ENCODE measurements at regions not wholly inside any gene's neighbourhood (a gene's known extent, or its start where the extent isn't known, plus 50 kb on each side); places are given as distances from the start of the nearest gene placed in this dataset.

DNA sequence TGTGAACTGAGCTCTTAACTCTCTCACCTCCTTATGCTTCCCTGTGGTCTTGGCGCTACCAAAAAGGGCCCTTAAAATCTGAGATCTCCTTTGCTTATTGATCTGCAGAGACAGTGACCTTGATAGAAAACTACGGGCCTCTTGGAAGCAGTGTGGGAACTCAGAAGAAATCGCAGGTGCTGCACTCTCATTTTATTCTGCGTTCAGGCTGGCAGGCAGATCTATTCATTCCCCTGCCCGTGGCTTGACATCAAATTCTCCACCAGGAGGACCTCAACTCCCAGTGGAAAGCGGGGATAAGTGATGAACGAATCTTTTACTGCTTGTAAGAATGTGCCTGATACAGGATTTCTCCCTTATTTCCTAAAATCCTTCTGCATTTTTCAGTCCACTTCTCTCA is 143.2 kb upstream of the SEL1L start:
- no peak overlapping the region for H3K27ac ChIP-seq (ENCODE audit: low read length, poor library complexity, severe bottlenecking)
- no peaks in the 10 kb centered on the region for H3K9me3 ChIP-seq (ENCODE audit: control insufficient read depth, low read length)
- no peak overlapping the region for H2BK120ac ChIP-seq (ENCODE audit: low read depth, low read length)
- H3K4me3 ChIP-seq (ENCODE audit: insufficient read depth in 1 of 2, low read depth in 1 of 2, low read length in 2 of 2) = no peak overlapping the region
- no peak overlapping the region for H2BK12ac ChIP-seq (ENCODE audit: low read length in 2 of 2)
- H2AK5ac ChIP-seq (ENCODE audit: low read length, severe bottlenecking) = no peak overlapping the region
- no peak overlapping the region for H3K4ac ChIP-seq (ENCODE audit: low read depth in 1 of 2, low read length in 2 of 2)
- H3K36me3 ChIP-seq (ENCODE audit: control insufficient read depth in 1 of 2, insufficient read depth in 2 of 2, low read depth in 1 of 2, low read length in 2 of 2) = no peaks in the 10 kb centered on the region
- no peak overlapping the region for H3K4me2 ChIP-seq (ENCODE audit: low read length, poor library complexity, severe bottlenecking)
- 72% methylated on average over 5 of the region's 7 CpGs for WGBS
- no peak overlapping the region for H2BK5ac ChIP-seq (ENCODE audit: low read depth, low read length, poor library complexity, severe bottlenecking)
- H3K9ac ChIP-seq (ENCODE audit: low read length) = no peak overlapping the region
- no peak overlapping the region for H3K18ac ChIP-seq (ENCODE audit: low read depth in 1 of 2, low read length in 2 of 2)
- DNase-seq = no peak
- no peaks in the 10 kb centered on the region for H3K79me1 ChIP-seq (replicated peaks; ENCODE audit: low read length, poor library complexity, severe bottlenecking)
- H2AFZ ChIP-seq (ENCODE audit: low read depth, low read length) = no peak overlapping the region
- H4K8ac ChIP-seq (ENCODE audit: low read length) = no peak overlapping the region
- no peaks in the 10 kb centered on the region for H3K27me3 ChIP-seq (ENCODE audit: control insufficient read depth in 1 of 2, insufficient read depth in 1 of 2, low read length in 2 of 2)
- H3K23ac ChIP-seq (ENCODE audit: low read length in 2 of 2) = no peak overlapping the region
- H3K4me1 ChIP-seq (ENCODE audit: control insufficient read depth, insufficient read depth, low read depth, low read length) = no peaks in the 10 kb centered on the region
- H3K14ac ChIP-seq (ENCODE audit: low read length in 2 of 2) = no peak overlapping the region
- H2BK15ac ChIP-seq (ENCODE audit: low read depth, poor library complexity, severe bottlenecking) = no peak overlapping the region
- H4K91ac ChIP-seq (ENCODE audit: low read length) = no peak overlapping the region

DNA sequence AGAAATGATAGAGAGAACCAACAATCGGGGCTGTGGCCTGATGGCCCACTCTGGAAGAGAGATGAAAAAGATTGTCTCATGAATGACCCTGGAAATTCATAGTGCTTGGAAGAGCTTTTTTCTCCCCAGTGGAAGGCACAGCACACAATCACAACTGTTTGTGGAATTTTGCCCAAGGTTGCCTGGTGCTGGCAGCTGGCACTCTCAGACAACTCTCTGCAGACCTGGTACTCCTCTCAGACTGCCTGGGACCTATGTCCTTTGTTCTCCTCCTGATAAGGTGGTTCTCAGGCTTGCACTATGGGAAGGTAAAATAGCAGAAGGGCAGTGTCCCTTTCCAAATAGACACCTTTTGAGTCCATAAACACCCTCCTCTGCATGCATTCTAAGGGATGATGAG is 144.1 kb upstream of the SEL1L start:
- Histone ChIP-seq H2AFZ (ENCODE audit: low read depth, low read length) (no peak overlapping the region), H3K9me3 (ENCODE audit: control insufficient read depth, low read length) (no peaks in the 10 kb centered on the region), H2BK120ac (ENCODE audit: low read depth, low read length) (no peak overlapping the region)

DNA sequence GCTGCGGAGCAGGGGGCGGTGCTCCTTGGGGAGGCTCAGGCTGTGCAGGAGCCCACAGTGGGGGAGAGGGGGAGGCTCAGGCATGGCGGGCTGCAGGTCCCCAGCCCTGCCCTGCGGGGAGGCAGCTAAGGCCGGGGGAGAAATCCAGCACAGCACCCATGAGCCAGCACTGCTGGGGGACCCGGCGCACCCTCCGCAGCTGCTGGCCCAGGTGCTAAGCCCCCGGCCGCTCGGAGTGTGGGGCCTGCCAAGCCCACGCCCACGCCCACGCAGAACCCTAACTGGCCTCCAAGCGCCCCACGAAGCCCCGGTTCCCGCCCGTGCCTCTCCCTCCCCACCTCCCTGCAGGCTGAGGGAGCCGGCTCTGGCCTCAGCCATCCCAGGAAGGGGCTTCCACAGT is 145.6 kb upstream of the SEL1L start:
- Histone ChIP-seq H3K4ac (ENCODE audit: low read depth in 1 of 2, low read length in 2 of 2) (no peak overlapping the region), H4K8ac (ENCODE audit: low read length) (no peak overlapping the region), H2BK12ac (ENCODE audit: low read length in 2 of 2) (no peak overlapping the region), H3K18ac (ENCODE audit: low read depth in 1 of 2, low read length in 2 of 2) (no peak overlapping the region), H3K27me3 (ENCODE audit: control insufficient read depth in 1 of 2, insufficient read depth in 1 of 2, low read length in 2 of 2) (no peaks in the 10 kb centered on the region), H2AK5ac (ENCODE audit: low read length, severe bottlenecking) (no peak overlapping the region), H3K9ac (ENCODE audit: low read length) (no peak overlapping the region), H2BK5ac (ENCODE audit: low read depth, low read length, poor library complexity, severe bottlenecking) (no peak overlapping the region), H3K9me3 (ENCODE audit: control insufficient read depth, low read length) (no peaks in the 10 kb centered on the region), H3K27ac (ENCODE audit: low read length, poor library complexity, severe bottlenecking) (no peak overlapping the region), H3K79me1 (replicated peaks; ENCODE audit: low read length, poor library complexity, severe bottlenecking) (no peaks in the 10 kb centered on the region), H3K4me2 (ENCODE audit: low read length, poor library complexity, severe bottlenecking) (no peak overlapping the region), H4K91ac (ENCODE audit: low read length) (no peak overlapping the region), H2BK15ac (ENCODE audit: low read depth, poor library complexity, severe bottlenecking) (no peak overlapping the region), H3K4me3 (ENCODE audit: insufficient read depth in 1 of 2, low read depth in 1 of 2, low read length in 2 of 2) (no peak overlapping the region), H2BK120ac (ENCODE audit: low read depth, low read length) (no peak overlapping the region), H3K14ac (ENCODE audit: low read length in 2 of 2) (no peak overlapping the region), H3K4me1 (ENCODE audit: control insufficient read depth, insufficient read depth, low read depth, low read length) (no peaks in the 10 kb centered on the region), H3K36me3 (ENCODE audit: control insufficient read depth in 1 of 2, insufficient read depth in 2 of 2, low read depth in 1 of 2, low read length in 2 of 2) (no peaks in the 10 kb centered on the region), H2AFZ (ENCODE audit: low read depth, low read length) (no peak overlapping the region), H3K23ac (ENCODE audit: low read length in 2 of 2) (no peak overlapping the region)
- no peak for DNase-seq
- 89% methylated on average over 20 of the region's 20 CpGs for WGBS

More for the DNA sequence above, 144.1 kb upstream of the SEL1L start:
- no peak overlapping the region for H4K91ac ChIP-seq (ENCODE audit: low read length)
- 100% methylated on average over 1 of the region's 1 CpG for WGBS
- H3K27ac ChIP-seq (ENCODE audit: low read length, poor library complexity, severe bottlenecking) = no peak overlapping the region
- H2AK5ac ChIP-seq (ENCODE audit: low read length, severe bottlenecking) = no peak overlapping the region
- no peaks in the 10 kb centered on the region for H3K79me1 ChIP-seq (replicated peaks; ENCODE audit: low read length, poor library complexity, severe bottlenecking)
- no peak overlapping the region for H3K4me3 ChIP-seq (ENCODE audit: insufficient read depth in 1 of 2, low read depth in 1 of 2, low read length in 2 of 2)
- H2BK15ac ChIP-seq (ENCODE audit: low read depth, poor library complexity, severe bottlenecking) = no peak overlapping the region
- H3K27me3 ChIP-seq (ENCODE audit: control insufficient read depth in 1 of 2, insufficient read depth in 1 of 2, low read length in 2 of 2) = no peaks in the 10 kb centered on the region
- no peaks in the 10 kb centered on the region for H3K36me3 ChIP-seq (ENCODE audit: control insufficient read depth in 1 of 2, insufficient read depth in 2 of 2, low read depth in 1 of 2, low read length in 2 of 2)
- no peak overlapping the region for H2BK5ac ChIP-seq (ENCODE audit: low read depth, low read length, poor library complexity, severe bottlenecking)
- no peaks in the 10 kb centered on the region for H3K4me1 ChIP-seq (ENCODE audit: control insufficient read depth, insufficient read depth, low read depth, low read length)
- H2BK12ac ChIP-seq (ENCODE audit: low read length in 2 of 2) = no peak overlapping the region
- H3K14ac ChIP-seq (ENCODE audit: low read length in 2 of 2) = no peak overlapping the region
- no peak for DNase-seq
- no peak overlapping the region for H4K8ac ChIP-seq (ENCODE audit: low read length)
- H3K18ac ChIP-seq (ENCODE audit: low read depth in 1 of 2, low read length in 2 of 2) = no peak overlapping the region
- H3K9ac ChIP-seq (ENCODE audit: low read length) = no peak overlapping the region
- H3K4ac ChIP-seq (ENCODE audit: low read depth in 1 of 2, low read length in 2 of 2) = no peak overlapping the region
- H3K4me2 ChIP-seq (ENCODE audit: low read length, poor library complexity, severe bottlenecking) = no peak overlapping the region
- no peak overlapping the region for H3K23ac ChIP-seq (ENCODE audit: low read length in 2 of 2)

DNA sequence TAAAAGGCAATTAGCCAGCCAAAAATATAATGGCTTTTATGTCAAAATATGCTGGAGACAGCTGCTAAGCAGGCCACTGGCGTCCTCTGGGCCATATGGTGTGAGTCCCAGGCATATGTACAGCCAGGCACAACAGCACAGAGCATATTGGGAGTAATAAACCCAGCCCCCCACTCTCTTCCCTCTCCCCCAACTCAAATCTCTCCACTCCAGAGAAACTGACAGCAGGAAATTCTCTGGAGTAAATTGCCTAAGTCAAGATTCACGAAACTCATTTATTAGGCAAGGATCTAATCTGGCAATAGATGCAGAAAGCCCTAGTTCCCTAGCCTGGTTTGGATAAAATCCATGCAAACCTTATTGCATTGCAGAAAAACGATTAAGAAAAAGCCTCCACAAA is 147.9 kb upstream of the SEL1L start:
- Histone ChIP-seq H3K79me1 (replicated peaks; ENCODE audit: low read length, poor library complexity, severe bottlenecking) (no peaks in the 10 kb centered on the region), H3K36me3 (ENCODE audit: control insufficient read depth in 1 of 2, insufficient read depth in 2 of 2, low read depth in 1 of 2, low read length in 2 of 2) (no peaks in the 10 kb centered on the region)
- WGBS = 41% methylated on average over 3 of the region's 3 CpGs

More for the DNA sequence above, 147.9 kb upstream of the SEL1L start:
- no peak overlapping the region for H4K8ac ChIP-seq (ENCODE audit: low read length)
- no peak overlapping the region for H3K18ac ChIP-seq (ENCODE audit: low read depth in 1 of 2, low read length in 2 of 2)
- H3K4ac ChIP-seq (ENCODE audit: low read depth in 1 of 2, low read length in 2 of 2) = no peak overlapping the region
- no peak overlapping the region for H3K4me3 ChIP-seq (ENCODE audit: insufficient read depth in 1 of 2, low read depth in 1 of 2, low read length in 2 of 2)
- no peak overlapping the region for H2BK5ac ChIP-seq (ENCODE audit: low read depth, low read length, poor library complexity, severe bottlenecking)
- H2BK15ac ChIP-seq (ENCODE audit: low read depth, poor library complexity, severe bottlenecking) = no peak overlapping the region
- no peaks in the 10 kb centered on the region for H3K27me3 ChIP-seq (ENCODE audit: control insufficient read depth in 1 of 2, insufficient read depth in 1 of 2, low read length in 2 of 2)
- DNase-seq = no peak
- H4K91ac ChIP-seq (ENCODE audit: low read length) = no peak overlapping the region
- no peak overlapping the region for H2AFZ ChIP-seq (ENCODE audit: low read depth, low read length)
- H3K4me2 ChIP-seq (ENCODE audit: low read length, poor library complexity, severe bottlenecking) = no peak overlapping the region
- no peak overlapping the region for H2AK5ac ChIP-seq (ENCODE audit: low read length, severe bottlenecking)
- no peak overlapping the region for H3K27ac ChIP-seq (ENCODE audit: low read length, poor library complexity, severe bottlenecking)
- H3K4me1 ChIP-seq (ENCODE audit: control insufficient read depth, insufficient read depth, low read depth, low read length) = no peaks in the 10 kb centered on the region
- no peak overlapping the region for H2BK120ac ChIP-seq (ENCODE audit: low read depth, low read length)
- no peak overlapping the region for H3K9ac ChIP-seq (ENCODE audit: low read length)
- H3K9me3 ChIP-seq (ENCODE audit: control insufficient read depth, low read length) = no peaks in the 10 kb centered on the region
- H2BK12ac ChIP-seq (ENCODE audit: low read length in 2 of 2) = no peak overlapping the region
- no peak overlapping the region for H3K14ac ChIP-seq (ENCODE audit: low read length in 2 of 2)
- H3K23ac ChIP-seq (ENCODE audit: low read length in 2 of 2) = no peak overlapping the region
